Stimulated activated CD4-positive, alpha-beta T cell treated with anti-CD3 and anti-CD28 coated beads, Interleukin-4, amount 100 ng/mL, for 1 hour (primary cell): ENCODE measurements at regions not wholly inside any gene's neighbourhood (a gene's known extent, or its start where the extent isn't known, plus 50 kb on each side); places are given as distances from the start of the nearest gene placed in this dataset.

Experiments
- DNase-seq: peaks from one replicate; pipeline ENCODE4 v3.0.0-alpha.2; 2020

DNA sequence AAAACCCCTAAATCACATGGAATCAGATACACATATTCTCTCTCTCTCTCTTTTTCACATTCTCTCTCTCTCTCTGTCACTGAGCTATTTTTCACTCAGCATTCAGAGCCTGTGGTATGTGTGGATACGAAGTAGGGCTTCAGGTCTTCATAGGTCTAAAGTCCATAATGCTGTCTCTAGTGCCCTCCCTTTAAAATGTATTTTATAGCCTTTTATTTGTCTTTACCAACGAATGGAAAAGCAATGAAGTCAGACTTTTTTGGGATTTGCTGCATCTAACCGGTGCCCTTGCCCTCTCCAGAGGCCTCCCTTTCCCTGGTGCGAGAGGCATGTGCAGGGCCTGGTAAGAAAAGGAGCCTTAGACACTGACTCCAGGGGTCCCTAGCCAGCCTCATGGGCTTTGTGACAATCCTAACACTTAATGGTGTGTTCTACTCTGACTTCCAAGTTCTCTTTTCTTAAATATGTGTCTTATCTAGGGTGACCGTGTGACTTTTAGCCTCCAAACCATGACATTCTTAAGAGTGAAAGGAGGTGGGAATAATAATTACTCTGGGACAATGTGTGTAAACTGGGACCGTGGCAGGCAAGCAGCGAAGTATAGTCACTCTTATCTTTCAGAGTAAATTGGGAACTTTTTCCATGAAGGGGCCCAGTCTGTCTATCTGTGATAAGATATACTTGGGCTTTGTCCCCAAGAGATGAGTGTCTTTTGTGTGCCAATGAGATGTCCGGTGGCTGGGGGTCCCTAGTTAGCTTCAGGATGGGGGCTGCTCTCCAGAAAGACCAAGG, 101.1 kb downstream of the B3GNT2 start:
- no peak for DNase-seq

DNA sequence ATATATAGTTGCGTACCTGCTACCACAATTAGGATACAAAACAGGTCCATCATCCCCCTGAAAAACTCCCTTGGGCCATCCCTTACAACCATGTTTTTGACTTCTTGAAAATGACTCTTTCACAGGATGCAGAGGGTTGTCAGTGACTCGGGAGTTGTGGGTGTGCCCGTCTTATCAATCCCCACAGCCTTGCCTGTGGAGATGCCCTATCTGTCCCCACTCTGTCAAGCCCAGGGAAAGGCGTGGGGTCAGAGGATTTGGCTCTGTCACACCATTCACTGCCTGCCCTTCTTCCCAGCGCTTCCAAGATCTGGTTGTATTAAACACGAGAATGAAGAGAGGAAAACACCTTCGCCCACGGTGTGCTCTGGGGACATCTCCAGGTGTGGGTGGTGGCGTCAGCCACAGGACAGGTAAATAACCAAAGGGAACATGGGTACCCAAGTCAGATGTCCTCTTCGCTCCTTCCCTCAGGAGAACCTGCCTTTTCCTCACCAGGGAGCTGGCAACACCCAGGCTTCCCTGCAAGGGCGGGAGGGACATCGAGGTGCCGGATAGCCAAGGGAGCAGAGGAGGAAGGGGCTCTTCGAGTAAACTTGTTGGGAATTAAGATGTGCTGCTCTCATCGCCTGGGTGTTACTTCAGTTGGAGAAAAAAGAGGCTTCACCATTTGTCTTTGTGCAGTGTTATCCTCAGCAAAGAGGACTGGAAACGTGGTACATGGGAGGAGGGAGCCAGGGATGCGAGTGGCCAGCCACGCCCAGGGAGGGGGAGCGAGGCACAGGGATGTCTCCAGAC, 100.3 kb downstream of the B3GNT2 start:
- DNase-seq, result no peak

DNA sequence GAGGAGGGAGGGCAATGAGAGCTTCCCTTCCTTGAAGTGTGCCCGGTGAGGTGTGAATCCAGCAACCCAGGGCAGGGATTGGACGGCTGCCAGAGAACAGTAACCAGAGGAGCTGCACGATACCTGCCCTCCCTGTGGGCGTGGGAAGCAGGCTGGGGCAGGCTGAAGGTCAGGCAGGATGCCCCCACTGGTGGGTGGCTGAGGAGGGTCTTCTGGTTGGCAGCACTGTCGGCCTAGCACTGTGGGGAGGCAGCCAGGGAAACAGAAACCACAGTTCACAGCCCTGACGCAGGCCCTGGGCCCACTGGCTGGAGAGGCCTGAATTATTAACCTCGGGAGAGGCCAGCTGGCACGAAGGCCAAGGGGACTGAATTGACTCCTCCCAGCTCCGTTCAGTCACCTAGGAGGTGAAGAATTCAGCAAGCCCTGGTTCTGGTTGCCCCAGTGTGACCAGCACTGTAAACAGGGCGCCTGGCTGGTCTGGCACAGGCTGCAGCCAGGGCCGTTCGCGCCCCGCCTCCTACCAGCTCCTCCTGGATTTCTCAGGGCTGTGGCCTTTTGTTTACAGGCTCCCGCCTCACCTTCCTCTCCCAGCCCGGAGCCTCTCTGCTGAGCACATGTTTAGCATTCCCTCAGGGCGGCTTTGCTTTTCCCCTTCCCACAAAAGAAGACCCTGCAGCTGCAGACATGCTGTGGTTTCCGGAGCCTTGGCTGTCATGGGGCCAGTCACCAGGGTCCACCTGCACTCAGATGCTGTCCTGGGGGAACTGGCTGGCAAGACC, 97.8 kb downstream of the B3GNT2 start:
- DNase-seq, result no peak

DNA sequence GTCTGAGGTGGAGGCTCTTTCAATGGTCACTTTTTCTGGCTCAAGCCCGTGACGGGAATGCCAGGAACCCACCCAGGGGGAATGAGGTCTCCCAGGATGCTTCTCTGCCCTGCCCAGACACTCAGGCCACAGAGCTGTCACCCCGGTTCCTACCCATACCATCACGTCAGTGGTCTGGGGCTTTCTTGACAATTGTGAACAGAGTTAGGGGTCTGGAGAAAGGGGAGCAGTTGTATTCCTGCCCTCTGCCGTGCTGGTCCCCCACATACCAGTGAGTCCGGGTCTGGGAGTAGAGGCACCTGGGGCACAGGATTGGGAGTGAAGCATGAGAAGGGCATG, 97.2 kb downstream of the B3GNT2 start:
- no peak for DNase-seq

DNA sequence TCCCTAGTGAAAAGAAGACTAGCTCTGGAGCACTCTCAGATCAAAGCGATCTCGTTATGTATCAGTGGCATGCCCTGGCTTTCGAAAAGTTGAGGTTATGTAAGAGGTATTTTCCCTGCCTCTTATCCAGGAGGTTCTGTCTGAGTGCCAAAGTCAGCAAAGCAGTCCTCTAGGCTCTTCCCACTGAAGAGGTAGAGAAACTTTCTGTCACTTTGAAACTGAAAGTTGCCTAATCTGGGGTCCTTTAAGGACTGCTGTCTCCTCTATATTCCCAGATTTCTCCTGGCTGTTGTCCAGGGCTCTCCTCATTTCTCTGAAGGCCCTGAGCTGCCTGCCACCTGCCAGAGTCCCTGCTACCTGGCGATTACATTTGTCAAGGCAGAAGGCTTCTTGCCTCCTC, 96.3 kb downstream of the B3GNT2 start:
- no peak for DNase-seq

DNA sequence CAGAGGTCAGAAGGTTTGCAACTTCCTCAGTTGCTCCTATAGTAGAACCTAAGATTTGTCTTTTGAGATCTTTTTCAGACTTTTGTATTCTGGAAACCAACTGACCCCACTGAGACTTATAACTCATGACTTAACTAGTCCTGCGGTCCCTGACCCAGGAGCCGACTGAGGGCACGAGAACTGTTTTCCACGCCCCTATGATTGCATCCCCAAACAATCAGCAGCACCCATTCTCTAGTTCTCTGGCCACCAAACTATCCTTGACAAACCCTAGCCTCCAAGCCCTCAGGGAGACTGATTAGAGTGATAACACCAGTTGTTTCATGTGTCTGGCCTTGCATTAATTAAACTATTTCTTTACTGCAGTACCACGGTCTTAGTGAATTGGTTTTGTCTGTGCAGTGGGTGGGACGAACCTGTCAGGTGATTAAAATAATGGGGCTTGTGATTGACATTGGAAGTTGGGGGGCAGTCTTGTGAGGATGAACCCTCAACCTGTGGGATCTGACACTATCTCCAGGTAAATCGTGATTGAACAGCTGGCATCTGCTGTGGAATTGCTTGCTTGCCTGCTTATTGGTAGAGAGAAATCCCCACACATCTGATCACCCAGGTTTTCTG, 95.7 kb downstream of the B3GNT2 start:
- DNase-seq, result no peak

DNA sequence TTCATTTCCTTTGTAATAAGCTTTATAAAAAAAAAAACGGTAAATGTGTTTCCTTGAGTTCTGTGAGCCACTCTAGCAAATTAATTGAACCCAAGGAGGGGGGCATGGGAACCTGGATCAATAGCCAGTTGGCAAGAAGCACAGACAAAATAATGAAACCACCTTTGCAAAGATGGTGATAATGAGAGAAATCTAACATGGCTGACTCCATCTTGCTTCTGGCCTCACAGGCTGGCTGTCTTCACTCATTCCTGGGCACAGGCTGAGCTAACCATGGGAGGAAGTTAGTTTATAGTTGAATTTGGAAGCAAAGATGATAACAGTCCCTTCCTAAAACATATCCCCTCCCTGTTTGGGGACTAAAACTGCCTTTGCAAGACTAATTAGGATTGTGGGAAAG, 95.1 kb downstream of the B3GNT2 start:
- DNase-seq, result no peak

DNA sequence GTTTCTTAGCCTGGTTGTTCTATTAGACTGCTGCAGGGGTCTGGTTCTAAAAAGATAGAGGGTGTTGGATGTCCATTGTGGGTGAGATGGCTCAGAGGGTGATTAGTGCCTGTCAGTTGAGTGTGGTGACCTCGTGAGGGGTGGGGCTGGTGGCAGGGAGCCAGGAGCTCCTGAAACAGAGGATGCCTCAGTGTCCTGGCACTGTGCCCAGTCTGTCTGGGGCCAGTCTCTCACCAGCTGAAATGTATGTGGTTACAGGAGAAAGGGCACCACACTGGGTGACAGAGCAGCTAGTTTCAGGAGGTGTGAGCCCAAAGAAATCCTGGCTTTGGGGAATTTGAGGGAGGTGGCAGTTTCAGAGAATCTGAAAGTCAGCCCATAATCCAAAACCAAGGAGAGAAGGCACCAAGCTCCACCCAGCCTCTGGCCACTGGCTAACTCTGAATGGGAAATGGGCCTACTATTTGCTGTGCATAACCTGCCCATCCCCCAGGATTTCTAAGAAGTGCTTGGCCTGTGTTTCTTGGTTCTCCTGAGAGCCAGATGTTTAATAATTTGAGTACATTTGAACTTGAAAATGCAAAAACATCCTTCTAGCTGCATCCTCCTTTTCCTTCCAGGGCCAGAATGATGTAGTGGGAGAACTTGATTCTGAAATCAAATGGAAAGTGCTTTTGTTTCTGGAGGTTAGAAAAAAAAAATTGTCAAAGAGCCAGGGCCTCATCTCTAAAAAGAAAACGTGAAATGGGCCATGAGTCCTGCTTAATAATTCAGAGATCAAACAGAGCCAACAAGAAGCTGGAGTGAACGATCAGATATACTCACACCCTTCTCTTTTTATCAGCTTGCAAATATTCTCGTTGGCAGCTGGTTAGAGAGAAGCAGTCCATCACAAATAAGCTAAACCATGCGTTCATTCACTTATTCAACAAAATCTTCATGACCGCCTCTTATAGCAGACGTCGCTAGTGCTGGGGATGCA, 92.3 kb downstream of the B3GNT2 start:
- DNase-seq, result peak; percentile 23

DNA sequence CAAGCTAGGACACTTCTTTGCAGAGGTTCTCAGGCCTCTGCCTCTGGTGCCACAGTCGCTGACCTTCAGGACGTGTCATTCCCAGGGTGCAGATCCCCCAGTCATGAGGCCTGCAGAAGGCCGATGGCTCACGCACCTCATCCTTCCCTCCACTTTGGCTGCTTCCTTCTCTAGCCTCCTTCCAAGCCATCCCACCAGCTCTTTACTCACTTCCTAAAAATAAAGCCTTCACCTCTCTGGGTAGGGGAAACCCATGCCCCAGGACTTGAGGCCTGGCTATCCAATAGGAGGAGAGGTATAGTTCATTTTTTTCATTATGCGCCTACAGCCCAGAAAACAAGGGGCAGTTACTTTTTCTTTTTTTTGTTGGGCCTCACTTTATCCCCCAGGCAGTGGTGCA, 91.4 kb downstream of the B3GNT2 start:
- DNase-seq, result no peak

DNA sequence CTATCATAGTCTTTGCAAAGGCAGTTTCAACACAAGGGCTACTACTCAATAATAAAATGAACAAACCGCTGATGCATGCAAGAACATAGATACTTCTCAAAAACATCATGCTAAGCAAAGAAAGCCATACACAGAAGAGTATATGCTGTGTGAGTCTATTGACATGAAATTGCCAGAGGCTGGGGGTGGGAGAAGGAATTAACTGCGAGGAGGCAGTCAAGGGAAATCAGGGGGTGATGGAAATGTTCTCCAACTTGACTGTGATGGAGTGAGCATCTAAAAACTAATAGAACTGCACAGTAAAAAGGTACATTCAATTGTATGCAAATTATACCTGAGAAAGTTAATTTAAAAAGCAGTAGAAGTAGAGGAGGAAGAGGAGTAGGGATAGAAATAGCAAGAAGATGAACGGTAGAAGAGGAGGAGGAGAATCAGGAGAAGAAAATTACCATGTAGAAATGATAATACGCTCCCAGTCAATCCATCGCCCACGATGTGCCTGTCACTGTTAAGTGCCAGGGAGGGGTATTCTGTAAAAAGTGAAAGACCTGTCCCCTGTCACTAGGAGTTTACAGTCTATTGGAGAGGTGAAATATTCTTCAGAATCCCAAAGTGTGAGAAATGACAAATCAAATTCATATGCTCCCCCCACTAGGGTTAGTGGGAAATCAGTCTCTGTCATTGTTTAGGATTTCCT, 90.3 kb downstream of the B3GNT2 start:
- no peak for DNase-seq

DNA sequence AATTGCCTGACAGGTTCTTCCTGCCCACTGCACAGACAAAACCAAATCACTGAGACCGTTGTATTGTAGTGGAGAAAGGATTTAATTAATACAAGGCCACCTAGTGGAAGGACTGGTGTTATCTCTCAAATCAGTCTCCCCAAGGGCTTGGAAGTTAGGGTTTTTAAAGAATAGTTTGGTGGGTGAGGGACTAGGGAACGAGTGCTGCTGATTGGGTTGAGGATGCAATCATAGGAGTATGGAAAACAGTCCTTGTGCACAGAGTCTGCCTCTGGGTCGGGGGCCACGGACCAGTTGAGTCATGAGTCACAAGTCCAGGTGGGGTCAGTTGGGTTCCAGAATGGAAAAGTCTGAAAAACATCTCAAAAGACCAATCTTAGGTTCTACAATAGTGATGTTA, 89.1 kb downstream of the B3GNT2 start:
- no peak for DNase-seq

DNA sequence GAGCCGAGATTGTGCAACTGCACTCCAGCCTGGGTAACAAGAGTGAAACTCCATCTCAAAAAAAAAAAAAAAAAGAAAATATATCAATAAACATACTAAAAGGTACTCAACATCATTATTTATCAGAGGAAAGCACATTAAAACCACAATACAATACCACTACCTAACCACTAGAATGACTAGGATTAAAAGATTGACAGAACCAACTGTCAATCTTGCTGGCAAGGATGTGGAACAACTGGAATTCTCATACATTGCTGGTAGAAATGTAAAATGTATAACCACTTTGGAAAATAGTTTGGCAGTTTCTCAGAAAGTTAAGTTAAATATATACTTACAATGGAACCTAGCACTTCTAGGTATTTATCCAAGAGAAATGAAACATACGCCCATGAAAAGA, 88.6 kb downstream of the B3GNT2 start:
- no peak for DNase-seq

DNA sequence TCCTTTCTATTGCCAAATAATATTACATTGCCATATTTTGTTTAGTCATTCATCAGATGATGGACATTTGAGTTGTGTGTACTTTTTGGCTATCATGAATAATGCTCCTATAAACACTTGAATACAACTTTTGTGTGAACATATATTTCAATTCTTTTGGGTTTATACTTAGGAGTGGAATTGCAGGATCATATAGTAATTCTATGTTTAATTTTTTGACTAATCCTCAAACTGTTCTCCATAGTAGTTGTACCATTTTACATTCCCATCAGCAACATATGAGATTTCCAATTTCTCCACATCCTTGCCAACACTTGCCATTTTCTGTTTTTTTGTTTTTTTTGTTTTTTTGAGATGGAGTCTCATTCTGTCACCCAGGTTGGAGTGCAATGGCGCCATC, 87.2 kb downstream of the B3GNT2 start:
- no peak for DNase-seq

DNA sequence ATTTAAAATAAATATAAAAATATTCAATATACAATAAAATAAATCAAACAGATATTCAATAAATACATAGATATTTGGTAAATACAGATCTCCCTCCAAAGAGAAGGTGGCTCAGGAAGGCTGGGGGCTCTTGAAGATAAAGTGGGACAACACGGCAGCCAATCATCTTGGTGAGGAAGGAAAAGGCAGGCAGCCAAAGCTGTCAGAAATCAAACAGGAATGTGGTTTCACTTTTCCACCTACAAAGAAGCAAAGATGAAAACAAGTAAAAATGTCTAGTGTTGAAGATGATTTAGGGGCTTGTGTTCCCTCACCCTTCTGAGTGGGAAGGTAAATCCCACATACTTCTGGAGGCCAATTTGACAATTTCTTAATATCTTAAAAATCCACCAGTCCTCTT, 85.7 kb downstream of the B3GNT2 start:
- no peak for DNase-seq

DNA sequence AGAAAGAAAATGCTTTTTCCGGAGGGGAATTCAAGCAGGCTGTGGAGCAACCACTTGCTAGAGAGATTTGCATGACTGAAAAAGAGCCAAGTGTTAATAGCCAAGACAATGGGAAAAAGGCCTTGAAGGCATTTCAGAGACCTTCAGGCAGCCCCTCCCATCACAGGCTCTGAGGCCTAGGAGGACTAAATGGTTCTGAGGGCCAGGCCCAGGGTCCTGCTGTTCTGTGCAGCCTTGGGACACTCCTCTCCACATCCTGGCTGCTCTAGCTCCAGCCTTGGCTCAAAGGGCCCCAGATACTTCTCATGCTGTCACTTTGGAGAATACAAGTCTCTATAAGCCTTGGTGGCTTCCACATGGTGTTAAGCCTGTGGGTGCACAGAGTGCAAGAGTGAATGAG, 81.8 kb downstream of the B3GNT2 start:
- no peak for DNase-seq
